ENCODE measurements at regions not wholly inside any gene's neighbourhood (a gene's known extent, or its start where the extent isn't known, plus 50 kb on each side); places are given as distances from the start of the nearest gene placed in this dataset.

GRCh38 chr15:25609371-25609770 is 170.5 kb upstream of the UBE3A start:
- no peak for TF ChIP-seq CEBPB (IDR thresholded peaks at IDR 0.05)
- no peak for TF ChIP-seq TAF1 (IDR thresholded peaks at IDR 0.05; ENCODE audit: low read depth)
- no peak for TF ChIP-seq RAD21 (IDR thresholded peaks at IDR 0.05; ENCODE audit: low read depth)
- TF ChIP-seq, protein P1, sequence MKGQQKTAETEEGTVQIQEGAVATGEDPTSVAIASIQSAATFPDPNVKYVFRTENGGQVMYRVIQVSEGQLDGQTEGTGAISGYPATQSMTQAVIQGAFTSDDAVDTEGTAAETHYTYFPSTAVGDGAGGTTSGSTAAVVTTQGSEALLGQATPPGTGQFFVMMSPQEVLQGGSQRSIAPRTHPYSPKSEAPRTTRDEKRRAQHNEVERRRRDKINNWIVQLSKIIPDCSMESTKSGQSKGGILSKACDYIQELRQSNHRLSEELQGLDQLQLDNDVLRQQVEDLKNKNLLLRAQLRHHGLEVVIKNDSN (IDR thresholded peaks at IDR 0.05), result no peak
- no peak for TF ChIP-seq NFIC (IDR thresholded peaks at IDR 0.05)
- TF ChIP-seq, protein P2, sequence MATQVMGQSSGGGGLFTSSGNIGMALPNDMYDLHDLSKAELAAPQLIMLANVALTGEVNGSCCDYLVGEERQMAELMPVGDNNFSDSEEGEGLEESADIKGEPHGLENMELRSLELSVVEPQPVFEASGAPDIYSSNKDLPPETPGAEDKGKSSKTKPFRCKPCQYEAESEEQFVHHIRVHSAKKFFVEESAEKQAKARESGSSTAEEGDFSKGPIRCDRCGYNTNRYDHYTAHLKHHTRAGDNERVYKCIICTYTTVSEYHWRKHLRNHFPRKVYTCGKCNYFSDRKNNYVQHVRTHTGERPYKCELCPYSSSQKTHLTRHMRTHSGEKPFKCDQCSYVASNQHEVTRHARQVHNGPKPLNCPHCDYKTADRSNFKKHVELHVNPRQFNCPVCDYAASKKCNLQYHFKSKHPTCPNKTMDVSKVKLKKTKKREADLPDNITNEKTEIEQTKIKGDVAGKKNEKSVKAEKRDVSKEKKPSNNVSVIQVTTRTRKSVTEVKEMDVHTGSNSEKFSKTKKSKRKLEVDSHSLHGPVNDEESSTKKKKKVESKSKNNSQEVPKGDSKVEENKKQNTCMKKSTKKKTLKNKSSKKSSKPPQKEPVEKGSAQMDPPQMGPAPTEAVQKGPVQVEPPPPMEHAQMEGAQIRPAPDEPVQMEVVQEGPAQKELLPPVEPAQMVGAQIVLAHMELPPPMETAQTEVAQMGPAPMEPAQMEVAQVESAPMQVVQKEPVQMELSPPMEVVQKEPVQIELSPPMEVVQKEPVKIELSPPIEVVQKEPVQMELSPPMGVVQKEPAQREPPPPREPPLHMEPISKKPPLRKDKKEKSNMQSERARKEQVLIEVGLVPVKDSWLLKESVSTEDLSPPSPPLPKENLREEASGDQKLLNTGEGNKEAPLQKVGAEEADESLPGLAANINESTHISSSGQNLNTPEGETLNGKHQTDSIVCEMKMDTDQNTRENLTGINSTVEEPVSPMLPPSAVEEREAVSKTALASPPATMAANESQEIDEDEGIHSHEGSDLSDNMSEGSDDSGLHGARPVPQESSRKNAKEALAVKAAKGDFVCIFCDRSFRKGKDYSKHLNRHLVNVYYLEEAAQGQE (IDR thresholded peaks at IDR 0.05; ENCODE audit: low read depth), result no peak
- no peak for TF ChIP-seq TCF12 (IDR thresholded peaks at IDR 0.05; ENCODE audit: low read depth)
- TF ChIP-seq ZBTB7A (IDR thresholded peaks at IDR 0.05; ENCODE audit: low read depth), result no peak
- no peak for TF ChIP-seq EGR1 (IDR thresholded peaks at IDR 0.05)
- no peak for TF ChIP-seq FOXM1 (IDR thresholded peaks at IDR 0.05; ENCODE audit: borderline replicate concordance, low read depth)
- TF ChIP-seq CREB1 (IDR thresholded peaks at IDR 0.05; ENCODE audit: low read depth), result no peak
- TF ChIP-seq TEAD4 (IDR thresholded peaks at IDR 0.05), result no peak
- TF ChIP-seq YY1 (IDR thresholded peaks at IDR 0.05; ENCODE audit: low read depth), result no peak
- no peak for TF ChIP-seq MAX (IDR thresholded peaks at IDR 0.05)

GRCh38 chr15:25608926-25609325 is 170.1 kb upstream of the UBE3A start:
- TF ChIP-seq YY1 (IDR thresholded peaks at IDR 0.05; ENCODE audit: low read depth) (no peak), TAF1 (IDR thresholded peaks at IDR 0.05; ENCODE audit: low read depth) (no peak), ZBTB7A (IDR thresholded peaks at IDR 0.05; ENCODE audit: low read depth) (no peak), FOXM1 (IDR thresholded peaks at IDR 0.05; ENCODE audit: borderline replicate concordance, low read depth) (no peak), CREB1 (IDR thresholded peaks at IDR 0.05; ENCODE audit: low read depth) (no peak), NFIC (IDR thresholded peaks at IDR 0.05) (no peak), TCF12 (IDR thresholded peaks at IDR 0.05; ENCODE audit: low read depth) (no peak), EP300 (IDR thresholded peaks at IDR 0.05; ENCODE audit: borderline replicate concordance) (no peak), MAX (IDR thresholded peaks at IDR 0.05) (no peak), TEAD4 (IDR thresholded peaks at IDR 0.05) (no peak), RAD21 (IDR thresholded peaks at IDR 0.05; ENCODE audit: low read depth) (no peak), EGR1 (IDR thresholded peaks at IDR 0.05) (no peak), CEBPB (IDR thresholded peaks at IDR 0.05) (no peak)
- TF ChIP-seq, protein P2 (IDR thresholded peaks at IDR 0.05; ENCODE audit: low read depth), result no peak
- TF ChIP-seq, protein P1 (IDR thresholded peaks at IDR 0.05), result no peak

- no peak for TF ChIP-seq NFIC (IDR thresholded peaks at IDR 0.05)
- TF ChIP-seq ZBTB7A (IDR thresholded peaks at IDR 0.05; ENCODE audit: low read depth), result no peak
- TF ChIP-seq FOXM1 (IDR thresholded peaks at IDR 0.05; ENCODE audit: borderline replicate concordance, low read depth), result no peak
- no peak for TF ChIP-seq RAD21 (IDR thresholded peaks at IDR 0.05; ENCODE audit: low read depth)
- TF ChIP-seq TAF1 (IDR thresholded peaks at IDR 0.05; ENCODE audit: low read depth), result no peak
- TF ChIP-seq CREB1 (IDR thresholded peaks at IDR 0.05; ENCODE audit: low read depth), result no peak
- TF ChIP-seq, protein P1 (IDR thresholded peaks at IDR 0.05), result no peak
- no peak for TF ChIP-seq EP300 (IDR thresholded peaks at IDR 0.05; ENCODE audit: borderline replicate concordance)
Observed at GRCh38 chr15:25605151-25605550, 166.3 kb upstream of the UBE3A start.

GRCh38 chr15:25600751-25601150 is 161.9 kb upstream of the UBE3A start:
- TF ChIP-seq RAD21 (IDR thresholded peaks at IDR 0.05; ENCODE audit: low read depth) (no peak), CREB1 (IDR thresholded peaks at IDR 0.05; ENCODE audit: low read depth) (no peak), TAF1 (IDR thresholded peaks at IDR 0.05; ENCODE audit: low read depth) (no peak), EP300 (IDR thresholded peaks at IDR 0.05; ENCODE audit: borderline replicate concordance) (no peak), FOXM1 (IDR thresholded peaks at IDR 0.05; ENCODE audit: borderline replicate concordance, low read depth) (no peak), NFIC (IDR thresholded peaks at IDR 0.05) (no peak), MAX (IDR thresholded peaks at IDR 0.05) (no peak), TCF12 (IDR thresholded peaks at IDR 0.05; ENCODE audit: low read depth) (no peak), EGR1 (IDR thresholded peaks at IDR 0.05) (no peak)
- TF ChIP-seq, protein P1 (IDR thresholded peaks at IDR 0.05), result no peak
- TF ChIP-seq, protein P2 (IDR thresholded peaks at IDR 0.05; ENCODE audit: low read depth), result no peak
